Erythroblast (primary cell): ENCODE measurements at regions not wholly inside any gene's neighbourhood (a gene's known extent, or its start where the extent isn't known, plus 50 kb on each side); places are given as distances from the start of the nearest gene placed in this dataset.

Source experiments
- GATA1 ChIP-seq: IDR thresholded peaks from 2 replicates; pipeline ENCODE4 v1.6.1; 2011; ENCODE audit warnings: low read depth, mild to moderate bottlenecking, control low read depth, low read length, moderate library complexity
- POLR2A ChIP-seq: IDR thresholded peaks from 2 replicates; pipeline ENCODE4 v1.6.1; 2011; ENCODE audit warnings: mild to moderate bottlenecking, low read length

DNA sequence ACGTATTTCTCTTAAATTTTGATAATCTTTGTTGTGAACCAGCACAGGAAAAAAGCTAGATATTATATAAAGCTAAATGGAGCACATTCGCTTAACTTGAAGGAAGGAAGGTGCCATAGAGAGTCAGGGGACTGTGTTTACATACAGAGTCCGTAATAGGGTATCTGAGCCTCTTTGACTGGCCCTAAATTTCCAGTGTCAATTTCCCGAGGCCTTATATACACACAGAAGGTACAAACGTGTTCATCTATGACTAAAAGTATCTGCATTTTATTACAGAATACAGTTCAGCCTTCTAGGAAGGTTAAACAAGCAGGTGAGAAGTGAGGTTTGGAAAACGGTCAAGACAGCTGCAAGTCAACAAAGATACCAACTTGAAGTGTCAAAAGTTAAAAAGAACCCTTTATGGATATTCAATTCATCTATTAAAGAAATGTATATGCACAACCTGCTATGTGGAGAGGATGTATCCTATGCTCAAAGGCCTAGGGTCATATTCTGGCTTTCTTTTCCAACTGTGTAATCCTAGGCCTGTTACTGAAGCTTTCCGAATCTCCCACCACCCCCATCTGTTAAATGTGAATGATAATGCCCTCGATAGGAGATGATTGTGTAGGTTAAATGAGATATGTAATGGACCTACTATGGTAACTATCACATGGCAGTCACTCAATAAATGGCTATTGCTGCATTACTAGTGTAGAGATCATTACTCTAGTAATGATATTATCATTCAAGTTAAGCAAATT, 263.7 kb upstream of the MAF start:
- no peak for TF ChIP-seq POLR2A
- TF ChIP-seq GATA1 = no peak
